Kidney (tissue), 13 donors: ENCODE measurements at regions not wholly inside any gene's neighbourhood (a gene's known extent, or its start where the extent isn't known, plus 50 kb on each side); places are given as distances from the start of the nearest gene placed in this dataset.
A peak's percentile ranks its signal among the peaks of the same experiment; 100 is the strongest.

Experiments used
- DNase-seq, 5 donors: peaks; one replicate each; pipeline ENCODE4 v3.0.0-alpha.2; 2013 to 2020
- FAIRE-seq: peaks from 2 replicates; lab custom pipeline; 2012; peaks lifted over from hg19 to GRCh38; lab: Jason Lieb, UNC
- H3K27ac ChIP-seq, 2 donors: one replicate each; pipeline ENCODE4 v1.7.0; 2013; ENCODE audit warnings: low read depth in 2 of 2, low read length in 2 of 2, inconsistent platforms in 1 of 2
- H3K27me3 ChIP-seq: one replicate; pipeline ENCODE4 v1.7.1; 2013; ENCODE audit warnings: low read length, inconsistent platforms; ENCODE audit not compliant: control insufficient read depth, insufficient read depth
- H3K36me3 ChIP-seq, 3 donors: one replicate each; pipeline versions ENCODE4 v1.7.0 to v1.7.1; 2013; ENCODE audit warnings: low read length in 3 of 3, control low read depth in 1 of 3, inconsistent platforms in 1 of 3; ENCODE audit not compliant: insufficient read depth in 3 of 3, control insufficient read depth in 2 of 3
- H3K4me1 ChIP-seq, 3 donors: one replicate each; pipeline versions ENCODE4 v1.7.0 to v1.7.1; 2013; ENCODE audit warnings: low read length in 3 of 3, inconsistent platforms in 1 of 3, low read depth in 1 of 3; ENCODE audit not compliant: control insufficient read depth in 2 of 3, insufficient read depth in 2 of 3
- H3K4me3 ChIP-seq, 3 donors: one replicate each; pipeline versions ENCODE4 v1.7.0 to v1.8.1; 2013; ENCODE audit warnings: low read length in 3 of 3, control low read depth in 1 of 3, inconsistent platforms in 1 of 3
- H3K9ac ChIP-seq, 3 donors: one replicate each; pipeline versions ENCODE4 v1.7.0 to v1.7.1; 2013; ENCODE audit warnings: low read length in 3 of 3, control low read depth in 1 of 3, inconsistent platforms in 1 of 3
- H3K9me3 ChIP-seq, 3 donors: one replicate each; pipeline versions ENCODE4 v1.7.0 to v1.7.1; 2013; ENCODE audit warnings: low read length in 3 of 3, control low read depth in 1 of 3, inconsistent platforms in 1 of 3; ENCODE audit not compliant: control insufficient read depth in 2 of 3, insufficient read depth in 1 of 3
- intact Hi-C: fragments of 100-400 bp; cut with DNase I; formaldehyde crosslinking; loops from one replicate; pipeline ENCODE4 v1.11.1; 2022
- TF ChIP-seq, protein P1 (sequence below): IDR thresholded peaks from 3 replicates; pipeline ENCODE4 v1.5.1; 2012; ENCODE audit warnings: mild to moderate bottlenecking, moderate library complexity, borderline replicate concordance; ENCODE audit not compliant: insufficient read depth; ENCODE audit errors: extremely low read depth
- donor health status: control.
- donor health status: control.
- donor health status: control.
- donor health status: control.
- donor health status: control.
- donor health status: DM: yes; HTN: yes; CAD: no.
- donor health status: Normal renal cell carcinoma (clear cell type).

DNA sequence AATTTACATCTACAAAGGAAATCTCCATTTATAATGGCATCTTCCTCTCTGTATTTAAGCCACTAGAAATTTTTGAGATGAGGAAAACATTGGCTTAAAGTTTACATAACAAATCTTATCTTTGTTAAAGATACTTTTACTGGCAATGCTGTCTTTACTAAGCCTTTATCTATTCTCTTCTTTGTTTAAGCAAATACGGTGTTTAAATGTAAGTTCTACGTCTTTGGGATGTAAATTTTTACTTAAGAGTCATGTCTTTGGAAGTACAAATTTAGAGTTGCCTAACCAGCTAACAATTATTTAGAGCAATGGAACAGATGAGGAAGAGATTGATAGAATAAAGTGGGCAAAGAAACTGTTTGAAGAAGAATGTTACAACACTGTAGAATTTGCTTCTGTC, 1024.0 kb upstream of the PCDH10 start:
- TF ChIP-seq, protein P1, sequence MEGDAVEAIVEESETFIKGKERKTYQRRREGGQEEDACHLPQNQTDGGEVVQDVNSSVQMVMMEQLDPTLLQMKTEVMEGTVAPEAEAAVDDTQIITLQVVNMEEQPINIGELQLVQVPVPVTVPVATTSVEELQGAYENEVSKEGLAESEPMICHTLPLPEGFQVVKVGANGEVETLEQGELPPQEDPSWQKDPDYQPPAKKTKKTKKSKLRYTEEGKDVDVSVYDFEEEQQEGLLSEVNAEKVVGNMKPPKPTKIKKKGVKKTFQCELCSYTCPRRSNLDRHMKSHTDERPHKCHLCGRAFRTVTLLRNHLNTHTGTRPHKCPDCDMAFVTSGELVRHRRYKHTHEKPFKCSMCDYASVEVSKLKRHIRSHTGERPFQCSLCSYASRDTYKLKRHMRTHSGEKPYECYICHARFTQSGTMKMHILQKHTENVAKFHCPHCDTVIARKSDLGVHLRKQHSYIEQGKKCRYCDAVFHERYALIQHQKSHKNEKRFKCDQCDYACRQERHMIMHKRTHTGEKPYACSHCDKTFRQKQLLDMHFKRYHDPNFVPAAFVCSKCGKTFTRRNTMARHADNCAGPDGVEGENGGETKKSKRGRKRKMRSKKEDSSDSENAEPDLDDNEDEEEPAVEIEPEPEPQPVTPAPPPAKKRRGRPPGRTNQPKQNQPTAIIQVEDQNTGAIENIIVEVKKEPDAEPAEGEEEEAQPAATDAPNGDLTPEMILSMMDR, result no peak
- no peak for FAIRE-seq

DNA sequence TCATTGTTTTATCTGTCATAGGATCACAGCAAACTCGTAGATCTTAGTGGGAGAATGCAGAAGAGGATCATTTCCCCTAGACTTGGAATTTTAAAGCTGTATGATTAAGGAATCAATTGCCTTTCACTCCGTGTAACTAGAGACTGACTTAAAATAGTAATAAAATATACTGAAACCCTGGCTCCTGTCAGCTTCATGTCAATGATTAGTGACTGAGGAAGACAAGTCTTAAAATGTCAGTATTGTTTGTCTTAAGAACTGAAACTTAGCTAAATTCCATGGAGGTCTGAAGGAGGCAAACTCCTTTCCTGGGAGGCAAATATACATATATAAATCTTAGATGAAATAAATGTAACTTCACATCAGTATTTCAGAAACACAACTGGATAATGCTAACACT, 1016.7 kb upstream of the PCDH10 start:
- Histone ChIP-seq H3K27ac (no peak overlapping the region), H3K9me3 (no peaks in the 10 kb centered on the region), H3K36me3 (no peaks in the 10 kb centered on the region), H3K4me1 (no peaks in the 10 kb centered on the region), H3K27me3 (no peaks in the 10 kb centered on the region), H3K4me3 (no peak overlapping the region), H3K9ac (no peak overlapping the region)
- DNase-seq (peak in 2 of 5 donors; percentile 5 to 15), FAIRE-seq (no peak)
- TF ChIP-seq, protein P1, result no peak
- intact Hi-C loops, result no loop called here

More for the DNA sequence above, 1024.0 kb upstream of the PCDH10 start:
- Histone ChIP-seq H3K9me3 (no peaks in the 10 kb centered on the region), H3K9ac (no peak overlapping the region), H3K27me3 (no peaks in the 10 kb centered on the region), H3K4me3 (no peak overlapping the region), H3K4me1 (no peaks in the 10 kb centered on the region), H3K36me3 (no peaks in the 10 kb centered on the region), H3K27ac (no peak overlapping the region)
- DNase-seq, result no peak
- intact Hi-C loops, result no loop called here

DNA sequence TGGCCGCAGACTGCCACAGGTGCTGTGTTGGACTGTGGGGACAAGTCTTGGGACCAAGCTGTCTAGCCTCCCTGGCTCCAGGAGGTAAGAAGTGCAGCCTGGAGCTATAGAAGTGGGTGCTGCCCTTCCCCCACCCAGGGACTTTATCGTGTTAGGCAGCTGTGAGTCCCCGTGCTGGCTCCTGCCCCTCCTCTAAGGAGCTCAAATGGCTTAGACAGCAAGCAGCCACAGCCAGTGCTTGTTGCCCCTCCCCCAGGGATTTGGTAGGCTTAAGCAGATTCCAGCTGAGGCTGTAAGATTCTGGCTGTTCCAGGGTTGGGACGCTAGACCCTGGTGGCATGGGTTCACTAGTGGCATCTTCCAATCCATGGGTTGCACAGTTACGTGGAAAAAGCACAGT, 979.4 kb upstream of the PCDH10 start:
- Histone ChIP-seq H3K4me3 (no peak overlapping the region), H3K27me3 (no peaks in the 10 kb centered on the region), H3K9me3 (peaks cover 0 to 3% (median 0%) of the 10 kb centered on the region in 3 donors), H3K9ac (no peak overlapping the region), H3K4me1 (no peaks in the 10 kb centered on the region), H3K36me3 (no peaks in the 10 kb centered on the region), H3K27ac (no peak overlapping the region)
- intact Hi-C loops, result no loop called here
- no peak for FAIRE-seq
- TF ChIP-seq, protein P1, result no peak
- no peak for DNase-seq

DNA sequence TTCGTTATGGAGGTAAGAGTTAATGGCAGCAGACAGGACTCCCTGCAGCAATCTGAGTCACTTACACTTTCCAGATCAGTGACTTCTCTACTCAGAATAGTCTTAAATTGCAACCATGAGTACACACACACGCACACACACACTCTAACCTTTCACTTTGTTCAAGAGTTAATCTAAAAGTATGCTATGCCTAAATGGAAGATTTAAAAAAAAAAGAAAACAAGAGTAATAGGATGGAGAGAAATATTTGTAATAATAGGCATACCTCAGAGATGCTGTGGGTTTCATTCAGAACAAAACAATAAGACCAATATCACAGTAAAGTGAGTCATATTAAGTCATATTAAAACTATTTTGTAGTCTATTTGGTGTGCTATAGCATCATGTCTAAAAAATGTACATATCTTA, 969.1 kb upstream of the PCDH10 start:
- Histone ChIP-seq H3K4me3 (no peak overlapping the region), H3K27me3 (no peaks in the 10 kb centered on the region), H3K27ac (no peak overlapping the region), H3K36me3 (no peaks in the 10 kb centered on the region), H3K9ac (no peak overlapping the region), H3K9me3 (peaks cover 0 to 4% (median 0%) of the 10 kb centered on the region in 3 donors), H3K4me1 (no peaks in the 10 kb centered on the region)
- intact Hi-C loops, result no loop called here
- DNase-seq (no peak), FAIRE-seq (no peak)
- TF ChIP-seq, protein P1, result no peak
